C1 segment of cervical spinal cord (tissue), 14 donors: ENCODE measurements at regions not wholly inside any gene's neighbourhood (a gene's known extent, or its start where the extent isn't known, plus 50 kb on each side); places are given as distances from the start of the nearest gene placed in this dataset.

ENCODE experiments used
- DNase-seq, 14 donors: peaks; one replicate each; lab custom pipeline; 2025; lab: John Stamatoyannopoulos, UW

DNA sequence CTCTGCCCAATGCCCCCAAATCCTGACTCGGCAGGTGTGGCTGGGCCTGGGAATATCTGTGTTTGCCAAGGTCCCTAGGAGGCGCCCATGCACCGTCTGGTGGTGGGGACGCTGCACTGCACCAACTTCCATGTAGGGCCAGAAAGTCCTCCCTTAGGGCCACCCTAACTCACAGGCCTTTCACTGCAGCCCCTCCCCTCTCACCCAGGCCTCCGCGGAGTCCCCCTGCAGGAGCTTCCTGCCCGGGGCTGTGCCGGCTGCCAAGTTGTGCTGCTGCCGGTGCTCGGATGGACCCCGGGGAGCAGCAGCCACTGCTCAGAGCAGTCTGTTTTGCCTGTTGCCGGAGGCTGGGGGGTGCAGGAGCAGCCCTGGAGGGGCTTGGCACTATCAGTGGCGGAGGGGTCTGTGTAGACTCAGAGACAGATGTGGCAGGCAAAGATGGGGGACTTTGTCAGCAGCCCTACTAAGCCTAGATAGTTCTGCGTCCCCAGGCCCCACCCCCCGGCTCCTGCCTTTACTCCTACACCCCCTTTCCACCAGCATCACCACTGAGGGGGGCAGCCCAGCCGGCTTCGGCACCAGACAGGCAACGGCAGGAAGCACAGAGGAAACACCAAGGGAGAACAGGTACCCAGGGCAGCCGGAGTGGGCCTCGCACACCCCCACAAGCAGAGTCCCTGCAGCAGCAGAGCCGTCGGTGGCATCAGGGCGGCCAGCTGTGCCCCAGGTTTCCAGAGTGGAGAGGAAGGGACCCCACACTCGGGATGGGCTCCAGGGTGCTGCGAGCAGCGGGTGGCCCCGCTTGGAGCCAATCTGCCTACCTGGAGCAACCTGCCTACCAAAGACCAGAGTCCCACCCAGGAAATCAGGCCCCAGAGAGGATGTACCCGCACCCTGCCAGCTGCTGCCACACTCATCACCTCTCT is 124.3 kb downstream of the TRIM29 start:
- DNase-seq = peak in 13 of 14 donors; percentile 6 to 74 (median 32)

DNA sequence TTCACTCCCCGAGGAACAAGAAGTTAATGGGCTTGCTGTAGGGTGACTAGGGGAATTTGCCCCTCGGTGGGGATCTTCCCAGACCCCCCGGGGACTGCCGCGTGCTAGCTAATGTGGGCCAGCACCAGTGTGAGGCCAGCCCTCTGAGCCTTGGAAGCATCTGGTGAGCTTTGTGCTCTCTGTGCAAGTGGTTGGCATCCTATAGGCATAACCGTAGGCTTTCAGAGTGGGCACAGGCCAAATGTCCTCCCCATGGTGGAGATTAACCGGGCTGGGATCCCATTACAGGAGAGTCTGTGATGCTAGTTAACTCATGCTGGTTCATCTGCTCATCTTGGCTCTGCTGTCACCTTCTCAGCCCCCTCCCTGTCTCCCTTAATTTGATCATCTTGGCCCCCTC is 125.7 kb downstream of the TRIM29 start:
- DNase-seq = peak in 1 of 14 donors; percentile 13

DNA sequence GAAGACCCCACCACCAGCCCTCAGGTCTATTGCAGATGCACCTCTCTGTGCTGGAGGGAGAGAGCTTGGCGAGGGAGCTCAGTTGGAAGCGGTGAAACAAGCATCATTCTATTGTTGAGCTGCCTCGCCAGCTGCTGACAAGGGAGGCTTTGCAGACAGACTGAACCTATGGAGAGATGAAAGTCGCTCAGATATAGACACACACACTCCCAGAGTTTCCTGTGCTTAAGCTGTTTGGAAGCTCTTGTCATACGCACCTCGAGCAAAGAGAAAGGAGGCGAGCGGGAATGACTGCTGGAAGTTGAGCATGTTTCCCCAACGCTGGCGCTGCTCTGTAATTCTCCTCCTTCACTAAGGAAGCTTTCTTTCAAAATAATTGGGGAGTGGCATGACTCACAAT is 126.1 kb downstream of the TRIM29 start:
- DNase-seq = peak in 3 of 14 donors; percentile 23 to 49 (median 40)

DNA sequence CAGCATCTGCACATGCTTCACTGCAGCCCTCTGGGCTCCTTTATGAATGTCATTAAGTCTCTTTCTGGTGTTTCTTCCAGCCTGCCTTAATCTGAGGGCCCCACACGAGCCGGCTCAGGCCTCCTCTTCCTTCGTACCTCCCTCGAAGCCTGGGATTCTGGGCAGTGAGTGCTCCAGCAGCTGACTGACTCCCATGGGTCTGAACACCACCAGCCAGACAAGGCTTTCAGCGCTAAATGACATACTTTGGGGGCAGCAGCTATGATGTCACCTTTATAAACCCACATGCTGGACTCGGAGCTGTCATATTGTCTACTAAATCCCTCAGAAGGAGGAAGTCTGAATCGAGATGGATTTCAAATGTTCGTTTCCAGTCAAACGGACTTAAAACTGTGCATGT is 127.1 kb downstream of the TRIM29 start:
- no peak for DNase-seq

DNA sequence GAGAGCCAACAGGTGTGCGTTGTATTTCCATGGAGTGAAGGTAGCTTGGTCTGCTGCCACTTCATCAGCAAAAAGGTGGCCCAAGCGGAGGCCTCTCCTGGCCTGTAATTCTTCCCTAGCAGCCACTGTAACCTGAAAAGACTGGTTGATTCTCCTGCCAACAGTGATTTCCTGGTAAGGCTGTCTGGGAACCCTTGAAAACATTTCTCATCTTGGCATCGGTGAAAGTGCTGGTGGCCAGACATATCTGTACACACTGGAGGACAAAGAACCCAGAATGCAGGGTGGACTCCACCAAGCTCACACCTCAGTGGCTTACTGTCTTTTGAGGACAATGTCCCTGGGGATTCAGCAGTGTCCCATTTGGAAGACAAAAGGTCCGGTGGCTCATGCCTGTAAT is 128.0 kb downstream of the TRIM29 start:
- no peak for DNase-seq

DNA sequence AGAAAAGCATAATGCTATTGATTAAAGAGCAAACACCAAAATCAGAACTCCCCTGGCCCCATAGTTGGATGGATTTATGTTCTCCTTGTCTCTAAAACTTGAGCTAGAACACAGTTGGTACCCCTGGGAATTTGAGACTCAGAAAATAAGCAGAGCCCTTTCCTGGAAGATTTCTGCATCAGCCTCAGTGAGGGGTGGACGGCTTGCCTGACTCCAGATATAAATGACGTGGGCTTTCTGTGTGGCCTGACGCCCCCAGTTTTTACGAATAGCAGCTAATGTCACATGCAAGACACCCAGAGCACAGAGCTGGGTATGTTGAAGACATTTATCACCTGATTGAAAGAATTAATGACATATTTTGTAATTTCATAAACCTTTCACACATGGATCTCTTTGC is 130.8 kb downstream of the TRIM29 start:
- DNase-seq = no peak

DNA sequence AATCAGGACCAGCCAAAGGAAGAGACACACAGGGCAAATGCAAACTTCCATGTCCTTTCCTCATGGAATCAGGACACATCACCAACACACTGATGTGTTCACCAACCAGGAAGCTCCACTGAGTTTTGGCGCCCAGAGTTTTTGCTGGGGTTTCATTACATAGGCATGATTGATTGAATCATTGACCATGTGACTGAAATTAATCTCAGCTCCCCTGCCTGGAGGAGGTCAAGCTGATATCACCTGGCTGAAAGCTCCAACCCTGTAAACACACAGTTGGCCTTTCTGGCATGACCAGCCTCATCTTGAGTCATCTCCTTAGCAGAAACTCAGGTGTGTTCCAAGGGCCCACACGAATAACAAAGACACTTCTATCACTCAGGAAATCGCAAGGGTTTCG is 133.2 kb downstream of the TRIM29 start:
- DNase-seq = no peak

DNA sequence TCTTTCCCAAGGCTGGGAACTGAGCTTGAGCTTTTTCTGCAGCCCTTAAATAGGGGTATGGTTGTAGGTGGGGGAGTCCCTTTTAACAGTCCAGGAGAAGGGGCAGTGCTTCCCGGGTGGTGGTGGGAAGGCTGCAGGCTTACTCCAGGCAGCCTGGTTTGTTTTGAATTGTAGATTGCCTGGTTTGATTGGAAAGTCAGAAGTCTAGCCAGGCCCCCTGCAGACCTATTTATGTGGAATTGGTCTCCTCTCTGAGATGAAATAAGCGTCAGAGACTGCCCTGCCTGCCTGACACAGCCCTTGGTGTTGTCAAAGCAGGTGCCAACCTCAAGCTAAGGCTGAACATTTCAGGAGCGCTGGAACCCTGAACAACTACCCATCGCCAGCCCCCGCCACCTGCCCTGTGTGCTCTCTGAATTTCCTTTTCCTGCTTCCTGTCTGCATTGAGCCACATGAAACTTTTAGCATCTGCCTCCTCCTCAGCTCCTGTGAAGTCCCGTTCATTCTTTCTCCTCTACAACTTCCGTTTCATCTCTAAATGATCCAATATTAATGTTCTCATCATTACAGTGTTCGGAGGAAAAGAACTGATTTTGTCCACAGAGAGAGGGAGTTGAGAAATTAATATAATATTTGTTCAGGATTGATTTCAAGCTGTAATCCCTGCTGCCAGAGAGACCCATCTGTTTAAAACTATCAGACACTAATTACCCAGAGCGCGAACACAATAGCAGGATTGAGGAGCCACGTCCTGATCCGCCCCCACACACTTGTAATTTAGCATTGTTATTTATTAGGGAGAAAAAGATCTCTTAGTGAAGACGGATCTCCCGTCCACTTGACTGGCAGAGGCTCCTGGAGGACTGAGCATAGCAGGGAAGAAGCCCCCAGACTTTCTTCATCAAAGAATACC is 136.5 kb downstream of the TRIM29 start:
- no peak for DNase-seq

DNA sequence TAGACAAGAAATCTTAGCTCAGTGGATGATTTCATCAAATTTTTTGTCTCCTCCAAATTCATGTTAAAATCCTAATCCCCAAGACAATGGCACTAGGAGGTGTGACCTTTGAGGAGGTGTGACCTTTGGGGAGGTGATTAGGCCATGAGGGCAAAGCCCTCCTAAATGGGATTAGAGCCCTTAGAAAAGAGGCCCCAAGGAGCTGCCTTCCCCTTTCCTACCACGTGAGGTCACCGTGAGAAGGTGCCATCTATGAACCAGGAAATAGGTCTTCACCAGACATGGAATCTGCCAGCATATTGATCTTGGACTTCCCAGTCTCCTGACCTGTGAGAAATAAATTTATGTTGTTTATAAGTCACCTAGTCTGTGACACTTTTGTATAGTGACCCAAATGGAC is 138.7 kb downstream of the TRIM29 start:
- DNase-seq = no peak

DNA sequence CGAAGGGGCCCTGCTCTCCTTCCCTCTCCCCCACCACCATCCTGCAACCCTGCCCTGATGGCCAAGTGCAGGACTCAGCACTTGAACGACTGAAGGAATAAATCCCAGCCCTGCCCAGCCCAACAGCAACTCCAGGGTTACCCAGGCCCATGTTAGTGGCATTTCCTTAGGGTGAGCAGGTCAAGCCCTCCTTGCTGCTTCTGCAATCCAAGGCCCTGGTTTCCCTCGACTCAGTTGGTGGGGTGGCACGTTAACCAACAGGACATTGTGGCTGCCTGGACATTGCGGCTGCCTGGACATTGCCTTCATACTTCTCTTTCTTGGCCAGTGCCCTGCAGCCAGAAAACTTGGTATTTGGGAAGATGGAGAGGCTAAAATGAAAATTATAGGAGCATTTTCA is 141.4 kb downstream of the TRIM29 start:
- DNase-seq = no peak

DNA sequence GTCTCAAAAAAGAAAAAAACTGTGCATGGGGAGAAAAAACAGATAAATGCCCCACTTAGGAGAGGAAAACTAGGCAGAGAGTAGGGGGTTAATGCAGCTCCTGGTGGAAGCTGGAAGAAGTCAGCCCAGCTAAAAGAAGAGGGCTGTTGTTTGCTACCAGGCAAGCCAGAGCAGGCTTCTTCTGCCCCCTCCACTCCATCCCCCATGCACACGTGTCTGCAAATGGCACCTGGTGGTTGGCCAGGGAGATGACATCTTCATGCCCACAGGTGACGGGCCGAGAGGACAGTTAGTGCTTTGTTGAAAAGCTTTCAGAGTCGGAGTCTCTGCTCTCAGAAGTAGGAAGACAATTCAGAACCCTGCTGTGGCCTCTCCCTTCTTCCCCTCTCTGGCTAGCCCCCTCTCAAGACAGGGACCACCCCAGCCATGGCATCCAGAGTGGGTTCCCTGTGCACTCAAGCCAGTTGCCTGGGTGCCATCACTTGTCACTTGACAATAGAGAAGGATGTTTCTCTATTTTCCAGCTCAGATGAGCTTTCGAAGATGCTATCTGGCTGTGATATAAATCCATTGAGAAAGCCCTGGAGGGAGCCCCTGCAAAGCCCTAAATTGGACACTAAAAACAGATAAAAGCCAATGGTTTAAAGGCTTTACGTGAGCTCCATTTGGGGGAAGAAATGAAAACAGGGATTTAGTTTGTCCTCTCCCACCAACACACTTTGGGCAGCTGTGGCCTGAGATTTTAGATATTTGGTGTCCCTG is 142.0 kb downstream of the TRIM29 start:
- DNase-seq = peak in 2 of 14 donors; percentile 25 to 44

DNA sequence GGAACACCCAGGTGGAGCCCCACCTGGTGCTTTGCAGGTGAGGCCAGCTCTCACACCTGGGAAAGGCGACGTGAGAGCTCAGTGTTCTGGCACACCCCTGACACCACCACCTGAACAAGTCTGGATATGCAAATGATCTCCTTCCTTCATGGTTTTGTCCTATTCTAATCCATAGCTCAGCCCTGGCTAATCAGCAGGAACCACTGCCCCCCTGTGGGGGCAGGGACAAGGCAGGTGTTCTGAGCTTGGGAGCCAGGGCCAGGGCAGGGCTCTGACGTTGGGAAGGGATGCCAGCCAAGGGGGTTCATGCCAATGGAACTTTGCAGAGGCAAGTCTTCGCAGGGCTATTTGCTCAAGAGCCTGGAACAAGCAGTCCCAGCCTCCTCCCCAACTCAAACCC is 144.2 kb downstream of the TRIM29 start:
- DNase-seq = no peak

DNA sequence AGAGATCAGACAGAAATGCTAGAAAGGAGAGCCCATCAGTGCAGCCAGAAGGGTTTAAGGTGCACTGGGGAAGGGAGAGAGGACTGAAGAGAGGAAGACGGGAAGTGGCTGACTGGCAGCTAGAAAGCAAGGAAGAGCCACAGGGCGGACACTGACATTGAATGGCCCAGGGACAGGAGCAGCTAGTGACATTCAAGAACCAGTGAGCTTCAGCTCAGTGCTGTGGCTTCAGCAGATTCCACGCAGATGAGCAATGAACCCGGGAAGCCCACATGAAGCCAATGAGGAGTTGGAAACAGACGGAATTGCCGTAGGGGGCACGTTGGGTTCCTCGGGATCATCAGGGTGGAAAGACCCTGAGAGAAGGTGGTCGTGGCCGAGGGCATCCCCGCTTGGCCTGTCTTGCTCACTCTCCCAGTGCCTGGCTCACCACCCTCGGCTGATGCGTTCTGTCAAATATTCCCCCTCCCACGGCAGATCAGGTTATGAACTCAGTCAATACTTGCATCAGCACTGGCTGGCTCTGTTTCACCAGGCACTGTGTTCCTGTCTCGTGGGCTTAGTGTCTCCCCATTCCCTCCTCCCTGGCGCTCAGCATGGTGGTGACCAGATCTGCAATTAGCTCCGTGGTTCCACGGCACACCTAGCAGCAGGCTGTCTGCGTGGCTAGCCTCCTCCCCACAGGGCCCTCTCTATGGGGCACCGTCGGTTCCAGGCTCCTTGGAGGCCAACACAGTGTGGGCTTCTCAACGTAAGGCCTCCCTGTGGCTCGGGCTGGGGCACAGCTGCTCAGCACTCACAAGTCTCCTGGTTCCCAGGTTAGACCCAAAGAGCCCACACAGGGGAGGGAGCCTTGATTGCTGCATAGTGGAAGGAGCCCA is 145.5 kb downstream of the TRIM29 start:
- no peak for DNase-seq

DNA sequence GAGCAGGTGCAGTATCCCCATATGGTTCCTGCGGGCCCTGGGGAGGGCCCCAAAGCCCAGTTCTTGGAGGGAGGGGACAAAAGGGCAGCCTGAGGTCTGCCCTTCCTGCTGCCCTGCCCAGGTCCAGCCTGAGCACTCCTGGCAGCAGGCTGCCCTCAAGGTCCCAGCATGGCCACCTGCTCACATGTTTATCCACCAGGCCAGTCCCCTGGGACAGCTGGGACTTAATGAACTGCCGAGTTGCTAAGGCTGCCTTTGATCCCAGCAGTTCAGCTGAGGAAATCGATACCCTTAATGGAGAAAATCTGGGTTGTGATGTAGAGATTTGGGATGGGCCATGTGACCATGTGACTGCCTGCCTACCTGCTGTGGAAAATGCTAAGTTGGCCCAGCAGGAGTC is 146.2 kb downstream of the TRIM29 start:
- no peak for DNase-seq

DNA sequence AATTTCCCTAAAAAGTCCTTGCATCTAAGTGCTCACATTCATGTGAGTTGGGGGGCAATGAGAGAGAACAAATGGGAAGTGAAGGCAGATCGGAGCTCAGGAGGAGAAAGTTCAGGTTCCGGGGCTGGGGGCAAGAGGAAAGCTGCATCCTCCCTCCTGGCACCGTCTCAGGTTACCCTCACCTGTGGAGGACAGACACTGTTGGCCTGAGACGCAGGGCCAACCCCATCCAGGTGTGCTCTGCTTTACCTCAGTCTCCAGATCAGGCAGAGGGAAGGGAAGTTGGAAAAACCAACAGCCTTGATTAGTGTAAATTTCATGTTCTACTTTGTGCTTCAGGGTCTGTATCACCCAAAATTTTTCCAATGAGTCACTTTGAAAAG is 146.9 kb downstream of the TRIM29 start:
- DNase-seq = no peak

DNA sequence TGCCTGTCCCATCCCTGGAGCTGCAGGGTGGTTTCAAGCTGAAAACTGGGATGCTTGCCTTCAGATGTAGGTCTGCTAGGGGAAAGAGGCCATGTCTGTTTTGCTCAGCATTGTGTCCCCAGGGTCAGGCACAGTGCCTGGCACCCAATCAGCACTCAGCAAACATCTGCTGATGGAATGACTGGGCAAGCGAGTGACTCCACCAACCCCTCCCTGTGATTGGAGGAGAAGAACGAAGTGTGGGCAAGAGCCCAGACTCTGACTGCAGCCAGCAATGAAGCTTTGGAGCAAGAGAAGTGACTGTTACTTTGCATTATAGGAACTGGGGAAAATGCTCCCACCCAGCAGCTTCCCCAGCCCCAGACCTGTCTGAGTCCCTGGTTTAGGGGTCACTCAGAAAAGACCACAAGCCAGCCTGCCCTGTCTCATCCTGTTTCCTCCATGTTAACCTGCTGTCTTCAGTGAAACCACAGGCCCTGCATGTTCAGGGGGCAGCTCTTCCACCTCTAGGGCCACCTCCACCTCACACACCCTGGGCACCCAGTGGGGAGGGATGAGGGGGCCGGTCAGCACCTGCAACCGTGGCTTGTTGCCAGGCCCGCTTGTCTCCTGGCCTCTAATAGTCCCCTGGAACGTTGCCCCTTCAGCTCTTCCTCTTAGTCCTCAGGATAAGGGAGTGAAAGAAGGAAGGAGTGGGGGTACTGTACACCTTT is 147.4 kb downstream of the TRIM29 start:
- DNase-seq = peak in 10 of 14 donors; percentile 43 to 85 (median 76)

DNA sequence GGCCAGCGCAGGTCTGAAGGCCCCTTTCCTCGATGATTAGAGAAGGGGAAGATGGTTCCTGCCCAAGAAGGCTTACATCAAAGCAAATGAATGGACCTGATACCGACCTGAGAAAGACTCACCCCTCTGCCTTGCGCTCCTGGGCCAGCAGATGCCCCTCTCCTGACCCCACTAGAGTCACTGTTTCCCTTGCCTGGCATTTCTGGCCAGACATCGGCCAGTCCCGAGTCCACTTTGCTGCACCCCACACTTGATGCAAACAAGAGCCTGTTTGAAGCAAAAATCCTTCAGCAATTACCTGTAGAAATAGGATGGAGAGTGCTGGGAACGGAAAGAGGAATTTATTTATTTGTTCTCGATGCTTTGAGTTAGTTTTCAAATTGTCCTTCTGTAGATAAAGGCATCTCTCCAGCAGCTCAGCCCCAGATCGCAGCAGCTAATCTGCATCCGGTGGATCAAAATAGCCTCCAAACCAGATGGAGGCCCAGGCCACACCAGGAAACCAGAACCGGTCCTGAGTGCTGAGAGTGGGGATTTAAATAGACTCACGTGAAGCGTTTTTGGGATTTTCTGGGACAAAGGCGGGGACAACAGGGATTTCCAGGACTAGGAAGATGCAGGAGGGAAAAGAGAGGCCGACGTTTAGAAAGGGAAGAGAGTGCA is 148.6 kb downstream of the TRIM29 start:
- DNase-seq = no peak

DNA sequence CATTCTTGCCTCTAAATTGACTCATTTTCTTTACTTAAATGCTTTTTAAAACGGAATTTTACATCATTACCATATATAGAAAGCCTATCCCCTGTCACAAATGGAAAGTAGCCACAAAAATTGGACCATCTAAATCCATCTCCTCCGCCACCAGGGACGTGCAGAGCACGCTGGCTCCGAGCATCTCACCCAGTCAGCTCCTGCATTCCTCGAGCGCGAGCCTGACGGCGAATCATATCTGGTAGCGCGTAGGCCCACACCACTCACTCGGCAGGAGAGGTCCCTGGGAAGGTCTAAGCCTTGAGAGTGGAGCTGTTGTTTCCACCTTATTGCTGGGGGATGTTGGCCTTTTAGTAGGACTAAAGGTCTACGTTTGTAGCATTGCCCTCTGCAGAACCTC is 152.4 kb downstream of the TRIM29 start:
- no peak for DNase-seq

DNA sequence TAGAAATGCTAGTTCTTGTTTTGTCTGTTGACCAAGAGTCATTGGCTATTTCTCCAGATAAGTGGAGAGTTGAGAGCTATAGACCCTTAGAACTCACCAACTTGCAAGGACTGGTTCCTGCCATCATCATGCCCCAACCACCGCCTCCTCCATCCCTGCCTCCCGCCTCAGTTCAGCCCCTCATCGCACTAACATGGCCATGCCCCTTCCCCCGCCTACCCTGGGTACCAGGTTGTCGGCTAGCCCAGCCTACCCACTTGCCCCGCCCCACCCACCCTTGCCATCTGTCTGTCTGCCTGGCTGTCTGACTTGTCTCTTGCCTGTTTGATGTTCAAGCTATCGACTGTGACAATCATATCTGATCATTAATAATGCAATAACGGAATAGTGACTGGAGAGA is 154.1 kb downstream of the TRIM29 start:
- DNase-seq = no peak
